A549 (cell line): ENCODE measurements at regions not wholly inside any gene's neighbourhood (a gene's known extent, or its start where the extent isn't known, plus 50 kb on each side); places are given as distances from the start of the nearest gene placed in this dataset.

Source experiments
- ATAC-seq, 2 experiments: fragments of 200-7000 bp in 1 of 2; fragments of >200 bp in 1 of 2; cut with Nextera tagmentation in 1 of 2; cut with Tn5 transposase in 1 of 2; 3 replicates each; pipeline versions ENCODE4 v1.8.0 to v1.9.1; 2018 to 2020; ENCODE audit warnings: mild to moderate bottlenecking in 1 of 2, moderate library complexity in 1 of 2
- CTCF ChIA-PET: fragments of 300-600 bp; sonication (Branson Sonifier 250); formaldehyde crosslinking; extraction: SDS; loops from one replicate; lab custom pipeline; 2021; ENCODE audit warnings: antibody characterized with exemption, inconsistent platforms; lab: Yijun Ruan, JAX
- POLR2A ChIA-PET: fragments of 350-600 bp; formaldehyde crosslinking; extraction: SDS; loops from one replicate; lab custom pipeline; 2021; ENCODE audit warnings: antibody characterized with exemption, inconsistent platforms; lab: Yijun Ruan, JAX
- DNase-seq, 2 experiments: peaks; one replicate each; pipeline versions ENCODE4 v3.0.0 to v3.0.0-alpha.2; 2011 to 2016; ENCODE audit warnings: low read depth in 1 of 2, low spot score in 1 of 2
- FAIRE-seq: peaks from 2 replicates; lab custom pipeline; 2011; peaks lifted over from hg19 to GRCh38; lab: Jason Lieb, UNC
- H3K27ac ChIP-seq, 2 experiments: fragments of >200 bp; sonication (Bioruptor Twin); formaldehyde crosslinking; 3 replicates each; pipeline ENCODE4 v1.5.1; 2016 to 2017
- H3K4me1 ChIP-seq: fragments of >200 bp; sonication (Bioruptor Twin); formaldehyde crosslinking; 3 replicates; pipeline ENCODE4 v1.6.1; 2016
- H3K4me2 ChIP-seq: fragments of >200 bp; sonication (Bioruptor Twin); formaldehyde crosslinking; 3 replicates; pipeline ENCODE4 v1.6.1; 2016
- H3K4me3 ChIP-seq: fragments of >200 bp; sonication (Bioruptor Twin); formaldehyde crosslinking; 3 replicates; pipeline ENCODE4 v1.5.1; 2016
- H3K9me3 ChIP-seq: fragments of >200 bp; sonication (Bioruptor Twin); formaldehyde crosslinking; 3 replicates; pipeline ENCODE4 v1.6.1; 2016
- CBX8 ChIP-seq: fragments of 200-600 bp; sonication (generic); IDR thresholded peaks from 2 replicates; pipeline ENCODE4 v1.6.1; 2016
- CEBPB ChIP-seq, 2 experiments: fragments of >200 bp in 1 of 2; sonication (Bioruptor Twin) in 1 of 2; formaldehyde crosslinking in 1 of 2; IDR thresholded peaks; 2 replicates each; pipeline ENCODE4 v1.6.1; 2012 to 2016
- CHD4 ChIP-seq: fragments of 200-600 bp; sonication (generic); IDR thresholded peaks from 2 replicates; pipeline ENCODE4 v1.6.1; 2016; ENCODE audit warnings: antibody characterized with exemption, mild to moderate bottlenecking, borderline replicate concordance
- EHF ChIP-seq: fragments of 250-450 bp; sonication (Bioruptor Pico); IDR thresholded peaks from 2 replicates; pipeline ENCODE4 v1.5.0; 2020; ENCODE audit warnings: mild to moderate bottlenecking
- EP300 ChIP-seq, 2 experiments: fragments of >200 bp; sonication (Bioruptor Twin); formaldehyde crosslinking; IDR thresholded peaks; 2 replicates in 1 of 2; 3 replicates in 1 of 2; pipeline ENCODE4 v1.6.1; 2016 to 2017
- ESRRA ChIP-seq: fragments of 150-350 bp; IDR thresholded peaks from 2 replicates; pipeline ENCODE4 v1.6.1; 2014; ENCODE audit warnings: mild to moderate bottlenecking, low read length, borderline replicate concordance
- FOSL2 ChIP-seq, 2 experiments: fragments of 450-650 bp in 1 of 2; fragments of >200 bp in 1 of 2; sonication (Bioruptor Twin) in 1 of 2; formaldehyde crosslinking; IDR thresholded peaks; 2 replicates each; pipeline versions ENCODE4 v1.5.0 to v1.6.1; 2016 to 2020; ENCODE audit warnings: mild to moderate bottlenecking in 1 of 2, moderate library complexity in 1 of 2
- HDAC2 ChIP-seq: fragments of 200-600 bp; sonication (generic); IDR thresholded peaks from 2 replicates; pipeline ENCODE4 v1.6.1; 2016
- HEYL ChIP-seq: fragments of 250-450 bp; sonication (Bioruptor Pico); IDR thresholded peaks from 2 replicates; pipeline ENCODE4 v1.8.0; 2021; ENCODE audit warnings: mild to moderate bottlenecking, moderate library complexity
- KDM5A ChIP-seq: fragments of 200-600 bp; sonication (generic); IDR thresholded peaks from 2 replicates; pipeline ENCODE4 v1.6.1; 2016; ENCODE audit warnings: antibody characterized with exemption, mild to moderate bottlenecking
- MAFK ChIP-seq: fragments of 450-650 bp; IDR thresholded peaks from 2 replicates; pipeline ENCODE4 v1.6.1; 2014; ENCODE audit not compliant: partially characterized antibody
- MAZ ChIP-seq: fragments of 150-350 bp; IDR thresholded peaks from 2 replicates; pipeline ENCODE4 v1.6.1; 2014; ENCODE audit warnings: antibody characterized with exemption, low read depth, low read length, borderline replicate concordance
- NR3C1 ChIP-seq: fragments of >200 bp; sonication (Bioruptor Twin); formaldehyde crosslinking; IDR thresholded peaks from 3 replicates; pipeline ENCODE4 v1.6.1; 2017
- RARB ChIP-seq: fragments of 250-450 bp; sonication (Bioruptor Pico); IDR thresholded peaks from 2 replicates; pipeline ENCODE4 v1.8.0; 2021; ENCODE audit warnings: mild to moderate bottlenecking, moderate library complexity
- RNF2 ChIP-seq: fragments of 200-600 bp; sonication (generic); IDR thresholded peaks from 2 replicates; pipeline ENCODE4 v1.6.1; 2016; ENCODE audit warnings: low read depth, mild to moderate bottlenecking, antibody characterized with exemption, moderate library complexity, borderline replicate concordance
- SMC3 ChIP-seq: fragments of >200 bp; sonication (Bioruptor Twin); formaldehyde crosslinking; IDR thresholded peaks from 3 replicates; pipeline ENCODE4 v1.6.1; 2018; ENCODE audit warnings: inconsistent platforms
- TP53 ChIP-seq: fragments of 250-450 bp; sonication (Bioruptor Pico); IDR thresholded peaks from 2 replicates; pipeline ENCODE4 v1.5.0; 2021; ENCODE audit warnings: mild to moderate bottlenecking, moderate library complexity
- ZNF302 ChIP-seq: fragments of 250-450 bp; sonication (Bioruptor Pico); IDR thresholded peaks from 2 replicates; pipeline ENCODE4 v1.9.0; 2021; ENCODE audit warnings: inconsistent platforms, mild to moderate bottlenecking, moderate library complexity
- WGBS: methylation state at CpG from one replicate; pipeline ENCODE4 v1.1.6; 2017; ENCODE audit errors: missing lambda C conversion rate; 5-methylcytosine and 5-hydroxymethylcytosine counted together
- TF ChIP-seq, protein P1 (sequence below): IDR thresholded peaks from 2 replicates; pipeline ENCODE4 v1.6.1; 2012
- TF ChIP-seq, protein P2 (sequence below): fragments of 150-350 bp; IDR thresholded peaks from 2 replicates; pipeline ENCODE4 v1.6.1; 2014; ENCODE audit warnings: low read depth, mild to moderate bottlenecking, low read length
- TF ChIP-seq, protein P3 (sequence below): fragments of >200 bp; sonication (Bioruptor Twin); formaldehyde crosslinking; IDR thresholded peaks from 3 replicates; pipeline ENCODE4 v1.5.1; 2016
- TF ChIP-seq, protein P4 (sequence below): fragments of 250-450 bp; sonication (Bioruptor Pico); IDR thresholded peaks from 2 replicates; pipeline ENCODE4 v1.5.0; 2021; ENCODE audit warnings: mild to moderate bottlenecking, moderate library complexity, borderline replicate concordance
- TF ChIP-seq, protein P5 (sequence below): IDR thresholded peaks from 2 replicates; pipeline ENCODE4 v1.6.1; 2012; ENCODE audit warnings: low read depth, borderline replicate concordance

DNA sequence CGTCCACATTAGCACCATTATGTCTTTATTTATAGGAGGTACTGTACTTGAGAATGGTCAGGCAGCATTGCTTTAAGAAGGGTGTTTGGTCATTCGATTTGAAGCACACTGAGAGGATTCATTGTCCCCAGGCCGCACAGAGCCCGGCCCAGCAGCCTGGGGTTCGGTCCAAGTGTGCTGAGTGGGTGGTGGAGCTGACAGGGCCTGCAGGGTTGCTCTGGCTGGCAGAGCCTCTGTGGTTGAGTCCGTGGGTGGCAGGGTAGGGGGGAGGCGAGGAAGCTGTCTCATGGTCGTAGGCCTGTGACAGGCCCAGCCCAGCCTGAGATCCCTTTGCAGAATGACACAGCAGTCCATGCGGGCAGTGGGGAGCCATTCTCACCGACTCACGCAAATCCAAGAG lies 227.7 kb upstream of the TOPAZ1 start (continued):
- no peak for TF ChIP-seq CEBPB (IDR thresholded peaks at IDR 0.05)
- no peak for TF ChIP-seq NR3C1
- TF ChIP-seq, protein P1, sequence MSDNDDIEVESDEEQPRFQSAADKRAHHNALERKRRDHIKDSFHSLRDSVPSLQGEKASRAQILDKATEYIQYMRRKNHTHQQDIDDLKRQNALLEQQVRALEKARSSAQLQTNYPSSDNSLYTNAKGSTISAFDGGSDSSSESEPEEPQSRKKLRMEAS, result no peak

DNA sequence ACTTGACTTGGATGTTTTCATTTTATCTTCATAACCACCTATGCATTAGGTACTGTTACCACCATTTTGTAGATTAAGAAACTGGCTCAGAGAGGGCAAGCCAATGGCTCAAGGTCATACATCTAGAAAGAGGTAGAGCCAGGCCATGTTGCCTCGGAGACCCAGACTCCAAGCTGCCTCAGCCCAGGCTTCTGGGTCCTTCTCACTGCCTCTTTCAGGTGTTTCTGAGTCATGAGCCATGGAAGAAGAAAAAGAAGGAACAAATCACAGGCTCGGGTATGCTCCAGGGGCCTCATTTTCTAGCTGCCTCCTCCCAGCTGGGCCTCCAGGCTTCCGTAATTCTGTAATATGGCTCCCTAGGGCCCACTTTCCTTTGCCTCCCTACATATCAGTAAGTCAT lies 226.5 kb upstream of the TOPAZ1 start:
- no peak for DNase-seq
- TF ChIP-seq KDM5A (no peak), FOSL2 (IDR thresholded peaks at IDR 0.05) (no peak), FOSL2 (CRISPR knock-in tag; IDR thresholded peaks at IDR 0.05) (no peak), ESRRA (no peak), MAZ (no peak)
- Histone ChIP-seq H3K4me2 (no peak overlapping the region), H3K27ac (no peak overlapping the region), H3K9me3 (no peaks in the 10 kb centered on the region), H3K4me3 (no peak overlapping the region), H3K4me1 (0 out of 3 replicates have a peak, but pooled peaks cover 3% of the 10 kb centered on the region)
- no peak for ATAC-seq
- no peak for FAIRE-seq
- ChIA-PET CTCF (interaction anchor here (0.8 kb wide), 1 partner anchor 25 kb away, joined by 3 read pairs; no protein-coding TSS in a partner anchor), POLR2A (no interaction called here)
- WGBS, result 87% methylated on average over 3 of the region's 3 CpGs

DNA sequence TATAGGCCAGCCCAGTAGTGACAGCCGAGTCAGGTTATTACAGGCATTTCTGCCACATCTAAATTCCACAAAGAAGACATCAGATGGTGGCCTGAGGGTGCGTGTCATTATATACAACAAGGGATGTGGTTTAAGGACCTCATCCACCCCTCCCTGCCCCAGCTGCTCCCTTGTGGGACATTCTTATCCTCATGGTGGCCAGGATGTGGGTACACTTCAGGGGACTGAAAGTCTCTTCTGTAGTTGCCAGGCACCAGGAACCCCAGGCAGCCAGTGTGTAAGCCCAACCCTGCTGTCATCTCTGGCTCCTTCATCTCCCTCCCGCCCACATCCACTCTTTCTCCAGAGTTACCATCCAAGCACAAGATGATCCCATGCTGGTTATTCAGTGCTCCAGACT lies 224.9 kb upstream of the TOPAZ1 start:
- WGBS, result 64% methylated on average over 3 of the region's 3 CpGs
- ATAC-seq, result no peak

More for the DNA sequence above, 224.9 kb upstream of the TOPAZ1 start:
- H3K9me3 ChIP-seq, result no peaks in the 10 kb centered on the region
- DNase-seq (no peak), FAIRE-seq (no peak)
- no peak overlapping the region for H3K4me2 ChIP-seq
- TF ChIP-seq HDAC2 (no peak), HEYL (CRISPR knock-in tag) (no peak), MAFK (no peak), TP53 (no peak), RNF2 (no peak), EP300 (IDR thresholded peaks at IDR 0.05) (no peak), EHF (no peak), NR3C1 (no peak), ZNF302 (CRISPR knock-in tag) (no peak), SMC3 (no peak), ESRRA (no peak), CEBPB (IDR thresholded peaks at IDR 0.05) (no peak), RARB (CRISPR knock-in tag) (no peak), CHD4 (no peak), CBX8 (no peak)
- TF ChIP-seq, protein P2, sequence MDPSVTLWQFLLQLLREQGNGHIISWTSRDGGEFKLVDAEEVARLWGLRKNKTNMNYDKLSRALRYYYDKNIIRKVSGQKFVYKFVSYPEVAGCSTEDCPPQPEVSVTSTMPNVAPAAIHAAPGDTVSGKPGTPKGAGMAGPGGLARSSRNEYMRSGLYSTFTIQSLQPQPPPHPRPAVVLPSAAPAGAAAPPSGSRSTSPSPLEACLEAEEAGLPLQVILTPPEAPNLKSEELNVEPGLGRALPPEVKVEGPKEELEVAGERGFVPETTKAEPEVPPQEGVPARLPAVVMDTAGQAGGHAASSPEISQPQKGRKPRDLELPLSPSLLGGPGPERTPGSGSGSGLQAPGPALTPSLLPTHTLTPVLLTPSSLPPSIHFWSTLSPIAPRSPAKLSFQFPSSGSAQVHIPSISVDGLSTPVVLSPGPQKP, result no peak
- TF ChIP-seq, protein P3, sequence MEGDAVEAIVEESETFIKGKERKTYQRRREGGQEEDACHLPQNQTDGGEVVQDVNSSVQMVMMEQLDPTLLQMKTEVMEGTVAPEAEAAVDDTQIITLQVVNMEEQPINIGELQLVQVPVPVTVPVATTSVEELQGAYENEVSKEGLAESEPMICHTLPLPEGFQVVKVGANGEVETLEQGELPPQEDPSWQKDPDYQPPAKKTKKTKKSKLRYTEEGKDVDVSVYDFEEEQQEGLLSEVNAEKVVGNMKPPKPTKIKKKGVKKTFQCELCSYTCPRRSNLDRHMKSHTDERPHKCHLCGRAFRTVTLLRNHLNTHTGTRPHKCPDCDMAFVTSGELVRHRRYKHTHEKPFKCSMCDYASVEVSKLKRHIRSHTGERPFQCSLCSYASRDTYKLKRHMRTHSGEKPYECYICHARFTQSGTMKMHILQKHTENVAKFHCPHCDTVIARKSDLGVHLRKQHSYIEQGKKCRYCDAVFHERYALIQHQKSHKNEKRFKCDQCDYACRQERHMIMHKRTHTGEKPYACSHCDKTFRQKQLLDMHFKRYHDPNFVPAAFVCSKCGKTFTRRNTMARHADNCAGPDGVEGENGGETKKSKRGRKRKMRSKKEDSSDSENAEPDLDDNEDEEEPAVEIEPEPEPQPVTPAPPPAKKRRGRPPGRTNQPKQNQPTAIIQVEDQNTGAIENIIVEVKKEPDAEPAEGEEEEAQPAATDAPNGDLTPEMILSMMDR, result no peak
- TF ChIP-seq, protein P4, sequence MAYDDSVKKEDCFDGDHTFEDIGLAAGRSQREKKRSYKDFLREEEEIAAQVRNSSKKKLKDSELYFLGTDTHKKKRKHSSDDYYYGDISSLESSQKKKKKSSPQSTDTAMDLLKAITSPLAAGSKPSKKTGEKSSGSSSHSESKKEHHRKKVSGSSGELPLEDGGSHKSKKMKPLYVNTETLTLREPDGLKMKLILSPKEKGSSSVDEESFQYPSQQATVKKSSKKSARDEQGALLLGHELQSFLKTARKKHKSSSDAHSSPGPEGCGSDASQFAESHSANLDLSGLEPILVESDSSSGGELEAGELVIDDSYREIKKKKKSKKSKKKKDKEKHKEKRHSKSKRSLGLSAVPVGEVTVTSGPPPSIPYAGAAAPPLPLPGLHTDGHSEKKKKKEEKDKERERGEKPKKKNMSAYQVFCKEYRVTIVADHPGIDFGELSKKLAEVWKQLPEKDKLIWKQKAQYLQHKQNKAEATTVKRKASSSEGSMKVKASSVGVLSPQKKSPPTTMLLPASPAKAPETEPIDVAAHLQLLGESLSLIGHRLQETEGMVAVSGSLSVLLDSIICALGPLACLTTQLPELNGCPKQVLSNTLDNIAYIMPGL (CRISPR knock-in tag), result no peak
- TF ChIP-seq, protein P5, sequence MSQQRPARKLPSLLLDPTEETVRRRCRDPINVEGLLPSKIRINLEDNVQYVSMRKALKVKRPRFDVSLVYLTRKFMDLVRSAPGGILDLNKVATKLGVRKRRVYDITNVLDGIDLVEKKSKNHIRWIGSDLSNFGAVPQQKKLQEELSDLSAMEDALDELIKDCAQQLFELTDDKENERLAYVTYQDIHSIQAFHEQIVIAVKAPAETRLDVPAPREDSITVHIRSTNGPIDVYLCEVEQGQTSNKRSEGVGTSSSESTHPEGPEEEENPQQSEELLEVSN, result no peak
- CTCF ChIA-PET, result no interaction called here
- no peak overlapping the region for H3K4me3 ChIP-seq
- H3K4me1 ChIP-seq, result 0 out of 3 replicates have a peak, but pooled peaks cover 6% of the 10 kb centered on the region
- POLR2A ChIA-PET, result no interaction called here
- no peak overlapping the region for H3K27ac ChIP-seq
